ENCODE measurements at regions not wholly inside any gene's neighbourhood (a gene's known extent, or its start where the extent isn't known, plus 50 kb on each side); places are given as distances from the start of the nearest gene placed in this dataset.

DNA sequence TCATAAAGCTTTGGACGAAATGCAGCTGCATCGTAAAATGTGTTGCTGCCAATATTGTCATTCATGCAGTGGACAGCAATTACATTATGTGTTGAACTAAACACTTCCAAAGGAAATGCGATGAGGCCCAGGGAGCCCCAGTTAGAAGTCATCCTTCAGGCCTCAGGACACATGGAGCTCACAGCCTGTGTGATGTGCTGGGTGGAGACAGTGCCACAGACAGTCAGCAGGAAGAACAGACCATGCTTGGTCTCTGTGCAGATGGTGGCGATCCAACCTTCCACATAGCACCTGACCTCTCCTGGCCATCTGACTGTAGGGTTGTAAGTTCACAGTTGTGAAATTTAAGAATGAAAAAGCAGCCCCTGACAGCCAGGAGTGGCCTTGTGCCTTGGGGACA lies 118.3 kb upstream of the ALKAL2 start:
- TF ChIP-seq, protein P1, sequence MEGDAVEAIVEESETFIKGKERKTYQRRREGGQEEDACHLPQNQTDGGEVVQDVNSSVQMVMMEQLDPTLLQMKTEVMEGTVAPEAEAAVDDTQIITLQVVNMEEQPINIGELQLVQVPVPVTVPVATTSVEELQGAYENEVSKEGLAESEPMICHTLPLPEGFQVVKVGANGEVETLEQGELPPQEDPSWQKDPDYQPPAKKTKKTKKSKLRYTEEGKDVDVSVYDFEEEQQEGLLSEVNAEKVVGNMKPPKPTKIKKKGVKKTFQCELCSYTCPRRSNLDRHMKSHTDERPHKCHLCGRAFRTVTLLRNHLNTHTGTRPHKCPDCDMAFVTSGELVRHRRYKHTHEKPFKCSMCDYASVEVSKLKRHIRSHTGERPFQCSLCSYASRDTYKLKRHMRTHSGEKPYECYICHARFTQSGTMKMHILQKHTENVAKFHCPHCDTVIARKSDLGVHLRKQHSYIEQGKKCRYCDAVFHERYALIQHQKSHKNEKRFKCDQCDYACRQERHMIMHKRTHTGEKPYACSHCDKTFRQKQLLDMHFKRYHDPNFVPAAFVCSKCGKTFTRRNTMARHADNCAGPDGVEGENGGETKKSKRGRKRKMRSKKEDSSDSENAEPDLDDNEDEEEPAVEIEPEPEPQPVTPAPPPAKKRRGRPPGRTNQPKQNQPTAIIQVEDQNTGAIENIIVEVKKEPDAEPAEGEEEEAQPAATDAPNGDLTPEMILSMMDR (IDR thresholded peaks at IDR 0.05; ENCODE audit: low read depth, low read length), result no peak

GRCh38 chr2:404581-404980 lies 116.7 kb upstream of the ALKAL2 start:
- DNase-seq (ENCODE audit: extremely low read depth, low read depth), result no peak
- TF ChIP-seq, protein P1 (IDR thresholded peaks at IDR 0.05; ENCODE audit: low read depth, low read length), result no peak

More for the DNA sequence above, 118.3 kb upstream of the ALKAL2 start:
- DNase-seq (ENCODE audit: extremely low read depth, low read depth), result no peak

DNA sequence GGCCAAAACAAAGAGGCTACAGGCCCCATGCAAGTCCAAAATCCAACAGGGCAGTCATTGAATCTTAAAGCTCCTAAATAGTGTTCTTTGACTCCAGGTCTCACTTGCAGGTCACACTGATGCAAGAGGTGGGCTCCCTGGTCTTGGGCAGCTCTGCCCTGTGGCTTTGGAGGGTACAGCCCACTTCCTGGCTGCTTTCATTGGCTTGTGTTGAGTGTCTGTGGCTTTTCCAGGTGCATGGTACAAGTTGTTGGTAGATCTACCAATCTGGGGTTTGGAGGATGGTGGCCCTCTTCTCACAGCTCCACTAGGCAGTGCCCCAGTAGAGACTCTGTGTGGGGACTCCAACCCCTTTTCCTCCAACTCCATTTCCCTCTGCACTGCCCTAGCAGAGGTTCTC lies 115.8 kb upstream of the ALKAL2 start:
- TF ChIP-seq, protein P1 (IDR thresholded peaks at IDR 0.05; ENCODE audit: low read depth, low read length), result no peak
- no peak for DNase-seq (ENCODE audit: extremely low read depth, low read depth)

- TF ChIP-seq, protein P1 (IDR thresholded peaks at IDR 0.05; ENCODE audit: low read depth, low read length), result no peak
- no peak for DNase-seq (ENCODE audit: extremely low read depth, low read depth)
Measured at GRCh38 chr2:402721-403120, 114.8 kb upstream of the ALKAL2 start.

DNA sequence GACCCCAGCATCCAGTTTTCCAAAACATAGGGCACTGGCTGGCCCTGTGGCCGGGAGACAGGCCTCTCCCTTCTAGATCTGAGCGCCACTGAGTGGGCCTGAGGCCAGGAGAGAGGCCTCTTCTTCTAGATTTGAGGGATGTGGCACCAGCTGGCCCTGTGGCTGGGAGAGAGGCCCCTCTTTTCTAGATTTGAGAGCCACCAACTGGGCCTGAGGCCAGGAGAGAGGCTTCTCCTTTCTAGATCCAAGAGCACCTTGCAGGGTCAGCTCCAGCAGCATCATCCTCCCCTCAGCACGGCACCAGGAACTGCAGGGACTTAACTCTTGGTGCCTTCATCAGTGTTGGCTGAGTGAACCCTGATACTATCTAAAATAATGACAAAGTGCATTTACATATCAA lies 114.3 kb upstream of the ALKAL2 start:
- no peak for DNase-seq (ENCODE audit: extremely low read depth, low read depth)
- TF ChIP-seq, protein P1 (IDR thresholded peaks at IDR 0.05; ENCODE audit: low read depth, low read length), result no peak

GRCh38 chr2:401019-401679 lies 113.3 kb upstream of the ALKAL2 start:
- TF ChIP-seq, protein P1 (IDR thresholded peaks at IDR 0.05; ENCODE audit: low read depth, low read length), result no peak
- no peak for DNase-seq (ENCODE audit: extremely low read depth, low read depth)

- no peak for DNase-seq (ENCODE audit: extremely low read depth, low read depth)
- TF ChIP-seq, protein P1 (IDR thresholded peaks at IDR 0.05; ENCODE audit: low read depth, low read length), result no peak
Measured at GRCh38 chr2:397926-398325, 110.0 kb upstream of the ALKAL2 start.
